ENCODE measurements at regions not wholly inside any gene's neighbourhood (a gene's known extent, or its start where the extent isn't known, plus 50 kb on each side); places are given as distances from the start of the nearest gene placed in this dataset.
"Not testable (repeated sequence)": the region's sequence is repeated elsewhere in the genome, so short reads cannot be mapped to it uniquely, and the experiment has no call there.

DNA sequence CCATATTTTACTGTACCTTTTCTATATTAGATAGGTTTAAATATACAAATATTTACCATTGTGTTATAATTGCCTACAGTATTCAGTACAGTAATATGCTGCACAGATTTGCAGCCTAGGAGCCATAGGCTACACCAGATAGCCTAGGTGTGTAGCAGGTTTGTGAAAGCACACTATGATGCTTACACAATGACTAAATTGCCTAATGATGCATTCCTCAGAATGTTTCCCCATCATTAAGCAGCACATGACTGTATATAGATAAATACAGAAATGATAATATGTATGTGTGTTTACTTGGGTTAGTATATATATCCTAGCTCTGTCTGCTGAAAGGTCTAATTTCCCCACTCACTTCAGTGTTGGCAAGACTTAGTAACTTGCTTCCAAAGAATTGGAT lies 65.8 kb downstream of the MYL3 start:
- H3K36me3 Mint-ChIP-seq (ENCODE audit: unreplicated experiment) = no peaks in the 10 kb centered on the region
- H3K27me3 Mint-ChIP-seq (ENCODE audit: unreplicated experiment) = peaks cover 62% of the 10 kb centered on the region
- no peak overlapping the region for H3K4me3 Mint-ChIP-seq (ENCODE audit: unreplicated experiment)
- peaks cover 5% of the 10 kb centered on the region for H3K9me3 Mint-ChIP-seq (ENCODE audit: unreplicated experiment)
- no peaks in the 10 kb centered on the region for H3K4me1 Mint-ChIP-seq (ENCODE audit: unreplicated experiment)
- H3K27ac Mint-ChIP-seq (ENCODE audit: unreplicated experiment) = no peak overlapping the region
- DNase-seq (ENCODE audit: extremely low spot score, unreplicated experiment) = no peak
- TF ChIP-seq, protein P1, sequence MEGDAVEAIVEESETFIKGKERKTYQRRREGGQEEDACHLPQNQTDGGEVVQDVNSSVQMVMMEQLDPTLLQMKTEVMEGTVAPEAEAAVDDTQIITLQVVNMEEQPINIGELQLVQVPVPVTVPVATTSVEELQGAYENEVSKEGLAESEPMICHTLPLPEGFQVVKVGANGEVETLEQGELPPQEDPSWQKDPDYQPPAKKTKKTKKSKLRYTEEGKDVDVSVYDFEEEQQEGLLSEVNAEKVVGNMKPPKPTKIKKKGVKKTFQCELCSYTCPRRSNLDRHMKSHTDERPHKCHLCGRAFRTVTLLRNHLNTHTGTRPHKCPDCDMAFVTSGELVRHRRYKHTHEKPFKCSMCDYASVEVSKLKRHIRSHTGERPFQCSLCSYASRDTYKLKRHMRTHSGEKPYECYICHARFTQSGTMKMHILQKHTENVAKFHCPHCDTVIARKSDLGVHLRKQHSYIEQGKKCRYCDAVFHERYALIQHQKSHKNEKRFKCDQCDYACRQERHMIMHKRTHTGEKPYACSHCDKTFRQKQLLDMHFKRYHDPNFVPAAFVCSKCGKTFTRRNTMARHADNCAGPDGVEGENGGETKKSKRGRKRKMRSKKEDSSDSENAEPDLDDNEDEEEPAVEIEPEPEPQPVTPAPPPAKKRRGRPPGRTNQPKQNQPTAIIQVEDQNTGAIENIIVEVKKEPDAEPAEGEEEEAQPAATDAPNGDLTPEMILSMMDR (IDR thresholded peaks at IDR 0.05) = no peak

GRCh38 chr3:46793340-46793739 lies 69.9 kb downstream of the MYL3 start:
- H3K9me3 Mint-ChIP-seq (ENCODE audit: unreplicated experiment); DNase-seq (ENCODE audit: extremely low spot score, unreplicated experiment); H3K4me1 Mint-ChIP-seq (ENCODE audit: unreplicated experiment); H3K4me3 Mint-ChIP-seq (ENCODE audit: unreplicated experiment); H3K27ac Mint-ChIP-seq (ENCODE audit: unreplicated experiment); H3K36me3 Mint-ChIP-seq (ENCODE audit: unreplicated experiment): not testable (repeated sequence)
- H3K27me3 Mint-ChIP-seq (ENCODE audit: unreplicated experiment) = peaks cover 67% of the 10 kb centered on the region

GRCh38 chr3:46778101-46778500 lies 60.4 kb upstream of the PRSS50 start:
- no peak overlapping the region for H3K4me3 Mint-ChIP-seq (ENCODE audit: unreplicated experiment)
- peaks cover 3% of the 10 kb centered on the region for H3K36me3 Mint-ChIP-seq (ENCODE audit: unreplicated experiment)
- TF ChIP-seq, protein P1 (IDR thresholded peaks at IDR 0.05) = no peak
- peaks cover 12% of the 10 kb centered on the region for H3K9me3 Mint-ChIP-seq (ENCODE audit: unreplicated experiment)
- H3K4me1 Mint-ChIP-seq (ENCODE audit: unreplicated experiment) = no peaks in the 10 kb centered on the region
- H3K27ac Mint-ChIP-seq (ENCODE audit: unreplicated experiment) = no peak overlapping the region
- DNase-seq (ENCODE audit: extremely low spot score, unreplicated experiment) = no peak
- H3K27me3 Mint-ChIP-seq (ENCODE audit: unreplicated experiment) = peaks cover 24% of the 10 kb centered on the region

- peaks cover 20% of the 10 kb centered on the region for H3K9me3 Mint-ChIP-seq (ENCODE audit: unreplicated experiment)
- not testable (repeated sequence) for H3K27me3 Mint-ChIP-seq (ENCODE audit: unreplicated experiment); H3K4me1 Mint-ChIP-seq (ENCODE audit: unreplicated experiment); H3K27ac Mint-ChIP-seq (ENCODE audit: unreplicated experiment); H3K36me3 Mint-ChIP-seq (ENCODE audit: unreplicated experiment); H3K4me3 Mint-ChIP-seq (ENCODE audit: unreplicated experiment); DNase-seq (ENCODE audit: extremely low spot score, unreplicated experiment)
These were observed 54.8 kb upstream of the PRSS50 start for GRCh38 chr3:46772498-46772897.

DNA sequence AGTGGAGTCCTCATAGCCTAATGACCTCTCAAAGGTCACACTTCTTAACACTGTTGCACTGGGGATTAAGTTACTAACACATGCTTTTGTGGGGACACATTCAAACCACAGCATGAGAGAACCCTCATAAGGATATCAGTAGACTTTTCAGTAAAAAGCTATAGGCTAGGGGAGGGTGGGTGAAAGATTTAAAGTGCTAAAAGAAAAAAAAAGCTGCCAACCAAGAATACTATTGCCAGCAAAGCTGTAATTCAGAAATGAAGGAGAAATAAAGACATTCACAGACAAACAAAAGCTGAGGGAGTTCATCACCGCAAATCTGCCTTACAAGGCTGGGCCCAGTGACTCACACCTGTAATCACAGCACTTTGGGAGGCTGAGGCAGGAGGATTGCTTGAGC lies 50.4 kb upstream of the PRSS50 start:
- no peak overlapping the region for H3K4me3 Mint-ChIP-seq (ENCODE audit: unreplicated experiment)
- no peak overlapping the region for H3K27ac Mint-ChIP-seq (ENCODE audit: unreplicated experiment)

More for the DNA sequence above, 50.4 kb upstream of the PRSS50 start:
- Mint-ChIP-seq H3K36me3 (ENCODE audit: unreplicated experiment) (peaks cover 3% of the 10 kb centered on the region), H3K9me3 (ENCODE audit: unreplicated experiment) (peaks cover 32% of the 10 kb centered on the region), H3K27me3 (ENCODE audit: unreplicated experiment) (peaks cover 13% of the 10 kb centered on the region), H3K4me1 (ENCODE audit: unreplicated experiment) (no peaks in the 10 kb centered on the region)
- TF ChIP-seq, protein P1 (IDR thresholded peaks at IDR 0.05) = no peak
- no peak for DNase-seq (ENCODE audit: extremely low spot score, unreplicated experiment)
